SK-N-SH treated with all-trans-retinoic acid at 6 μM for 48 hours (cell line): ENCODE measurements at regions not wholly inside any gene's neighbourhood (a gene's known extent, or its start where the extent isn't known, plus 50 kb on each side); places are given as distances from the start of the nearest gene placed in this dataset.
"Not testable (repeated sequence)": the region's sequence is repeated elsewhere in the genome, so short reads cannot be mapped to it uniquely, and the experiment has no call there.

ENCODE experiments used
- ATAC-seq: fragments of 200-7000 bp; cut with Tn5 transposase; 3 replicates; pipeline ENCODE4 v1.9.1; 2020; ENCODE audit warnings: mild to moderate bottlenecking, moderate library complexity
- BACH2 ChIP-seq: fragments of 250-450 bp; sonication (Bioruptor Pico); IDR thresholded peaks from 2 replicates; pipeline ENCODE4 v1.9.0; 2021; ENCODE audit warnings: mild to moderate bottlenecking, borderline replicate concordance
- CREB5 ChIP-seq: fragments of 250-450 bp; sonication (Bioruptor Pico); IDR thresholded peaks from 2 replicates; pipeline ENCODE4 v1.5.1; 2020; ENCODE audit warnings: low read depth, mild to moderate bottlenecking, moderate library complexity
- CSDC2 ChIP-seq: fragments of 250-450 bp; sonication (Bioruptor Pico); IDR thresholded peaks from 2 replicates; pipeline ENCODE4 v1.5.0; 2020; ENCODE audit warnings: mild to moderate bottlenecking, moderate library complexity
- ESRRG ChIP-seq: fragments of 250-450 bp; sonication (Bioruptor Pico); IDR thresholded peaks from 2 replicates; pipeline ENCODE4 v1.6.1; 2021; ENCODE audit warnings: mild to moderate bottlenecking
- OSR1 ChIP-seq: fragments of 250-450 bp; sonication (Bioruptor Pico); IDR thresholded peaks from 2 replicates; pipeline ENCODE4 v1.8.0; 2022; ENCODE audit warnings: moderate library complexity, mild to moderate bottlenecking, inconsistent platforms
- POU6F1 ChIP-seq: fragments of 250-450 bp; sonication (Bioruptor Pico); IDR thresholded peaks from 2 replicates; pipeline ENCODE4 v1.8.0; 2021; ENCODE audit warnings: low read depth, mild to moderate bottlenecking, moderate library complexity, borderline replicate concordance
- RARB ChIP-seq: fragments of 250-450 bp; sonication (Bioruptor Pico); IDR thresholded peaks from 2 replicates; pipeline ENCODE4 v1.8.0; 2021; ENCODE audit warnings: mild to moderate bottlenecking, moderate library complexity
- SNAI2 ChIP-seq: fragments of 250-450 bp; sonication (Bioruptor Pico); IDR thresholded peaks from 2 replicates; pipeline ENCODE4 v1.5.0; 2020; ENCODE audit warnings: mild to moderate bottlenecking, moderate library complexity
- ZC3H10 ChIP-seq: fragments of 250-450 bp; sonication (Bioruptor Pico); IDR thresholded peaks from 2 replicates; pipeline ENCODE4 v1.5.1; 2021; ENCODE audit warnings: mild to moderate bottlenecking, moderate library complexity
- ZFP3 ChIP-seq: fragments of 250-450 bp; sonication (Bioruptor Pico); IDR thresholded peaks from 2 replicates; pipeline ENCODE4 v1.5.0; 2020; ENCODE audit warnings: mild to moderate bottlenecking, moderate library complexity
- ZFP30 ChIP-seq: fragments of 450-650 bp; formaldehyde crosslinking; IDR thresholded peaks from 2 replicates; pipeline ENCODE4 v1.5.0; 2022; ENCODE audit warnings: mild to moderate bottlenecking, moderate library complexity
- ZNF565 ChIP-seq: fragments of 450-650 bp; formaldehyde crosslinking; conservative IDR thresholded peaks from 2 replicates; pipeline ENCODE4 v1.5.0; 2020; ENCODE audit warnings: low read depth, mild to moderate bottlenecking, moderate library complexity
- TF ChIP-seq, protein P1 (sequence below): fragments of 250-450 bp; sonication (Bioruptor Pico); IDR thresholded peaks from 2 replicates; pipeline ENCODE4 v1.8.0; 2020; ENCODE audit warnings: mild to moderate bottlenecking, moderate library complexity, borderline replicate concordance
- TF ChIP-seq, protein P2 (sequence below): fragments of 250-450 bp; sonication (Bioruptor Pico); IDR thresholded peaks from 2 replicates; pipeline ENCODE4 v1.5.0; 2020; ENCODE audit warnings: mild to moderate bottlenecking, moderate library complexity
- TF ChIP-seq, protein P3 (sequence below): fragments of 250-450 bp; sonication (Bioruptor Pico); IDR thresholded peaks from 2 replicates; pipeline ENCODE4 v1.5.1; 2021; ENCODE audit warnings: mild to moderate bottlenecking, moderate library complexity

GRCh38 chr5:87210076-87210475 lies 57.6 kb upstream of the RASA1 start:
- TF ChIP-seq POU6F1 (CRISPR knock-in tag) (no peak), CSDC2 (no peak), BACH2 (CRISPR knock-in tag) (no peak), ESRRG (CRISPR knock-in tag) (no peak), CREB5 (CRISPR knock-in tag) (no peak), ZFP30 (CRISPR knock-in tag) (no peak), ZFP3 (CRISPR knock-in tag) (no peak), SNAI2 (no peak)
- TF ChIP-seq, protein P1, sequence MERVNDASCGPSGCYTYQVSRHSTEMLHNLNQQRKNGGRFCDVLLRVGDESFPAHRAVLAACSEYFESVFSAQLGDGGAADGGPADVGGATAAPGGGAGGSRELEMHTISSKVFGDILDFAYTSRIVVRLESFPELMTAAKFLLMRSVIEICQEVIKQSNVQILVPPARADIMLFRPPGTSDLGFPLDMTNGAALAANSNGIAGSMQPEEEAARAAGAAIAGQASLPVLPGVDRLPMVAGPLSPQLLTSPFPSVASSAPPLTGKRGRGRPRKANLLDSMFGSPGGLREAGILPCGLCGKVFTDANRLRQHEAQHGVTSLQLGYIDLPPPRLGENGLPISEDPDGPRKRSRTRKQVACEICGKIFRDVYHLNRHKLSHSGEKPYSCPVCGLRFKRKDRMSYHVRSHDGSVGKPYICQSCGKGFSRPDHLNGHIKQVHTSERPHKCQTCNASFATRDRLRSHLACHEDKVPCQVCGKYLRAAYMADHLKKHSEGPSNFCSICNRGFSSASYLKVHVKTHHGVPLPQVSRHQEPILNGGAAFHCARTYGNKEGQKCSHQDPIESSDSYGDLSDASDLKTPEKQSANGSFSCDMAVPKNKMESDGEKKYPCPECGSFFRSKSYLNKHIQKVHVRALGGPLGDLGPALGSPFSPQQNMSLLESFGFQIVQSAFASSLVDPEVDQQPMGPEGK (CRISPR knock-in tag): no peak
- TF ChIP-seq, protein P2, sequence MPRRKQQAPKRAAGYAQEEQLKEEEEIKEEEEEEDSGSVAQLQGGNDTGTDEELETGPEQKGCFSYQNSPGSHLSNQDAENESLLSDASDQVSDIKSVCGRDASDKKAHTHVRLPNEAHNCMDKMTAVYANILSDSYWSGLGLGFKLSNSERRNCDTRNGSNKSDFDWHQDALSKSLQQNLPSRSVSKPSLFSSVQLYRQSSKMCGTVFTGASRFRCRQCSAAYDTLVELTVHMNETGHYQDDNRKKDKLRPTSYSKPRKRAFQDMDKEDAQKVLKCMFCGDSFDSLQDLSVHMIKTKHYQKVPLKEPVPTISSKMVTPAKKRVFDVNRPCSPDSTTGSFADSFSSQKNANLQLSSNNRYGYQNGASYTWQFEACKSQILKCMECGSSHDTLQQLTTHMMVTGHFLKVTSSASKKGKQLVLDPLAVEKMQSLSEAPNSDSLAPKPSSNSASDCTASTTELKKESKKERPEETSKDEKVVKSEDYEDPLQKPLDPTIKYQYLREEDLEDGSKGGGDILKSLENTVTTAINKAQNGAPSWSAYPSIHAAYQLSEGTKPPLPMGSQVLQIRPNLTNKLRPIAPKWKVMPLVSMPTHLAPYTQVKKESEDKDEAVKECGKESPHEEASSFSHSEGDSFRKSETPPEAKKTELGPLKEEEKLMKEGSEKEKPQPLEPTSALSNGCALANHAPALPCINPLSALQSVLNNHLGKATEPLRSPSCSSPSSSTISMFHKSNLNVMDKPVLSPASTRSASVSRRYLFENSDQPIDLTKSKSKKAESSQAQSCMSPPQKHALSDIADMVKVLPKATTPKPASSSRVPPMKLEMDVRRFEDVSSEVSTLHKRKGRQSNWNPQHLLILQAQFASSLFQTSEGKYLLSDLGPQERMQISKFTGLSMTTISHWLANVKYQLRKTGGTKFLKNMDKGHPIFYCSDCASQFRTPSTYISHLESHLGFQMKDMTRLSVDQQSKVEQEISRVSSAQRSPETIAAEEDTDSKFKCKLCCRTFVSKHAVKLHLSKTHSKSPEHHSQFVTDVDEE: no peak
- peak; percentile 24; the same call in 2 of the 3 replicates for ATAC-seq

GRCh38 chr5:87210743-87211142 lies 56.9 kb upstream of the RASA1 start:
- no peak for ATAC-seq

DNA sequence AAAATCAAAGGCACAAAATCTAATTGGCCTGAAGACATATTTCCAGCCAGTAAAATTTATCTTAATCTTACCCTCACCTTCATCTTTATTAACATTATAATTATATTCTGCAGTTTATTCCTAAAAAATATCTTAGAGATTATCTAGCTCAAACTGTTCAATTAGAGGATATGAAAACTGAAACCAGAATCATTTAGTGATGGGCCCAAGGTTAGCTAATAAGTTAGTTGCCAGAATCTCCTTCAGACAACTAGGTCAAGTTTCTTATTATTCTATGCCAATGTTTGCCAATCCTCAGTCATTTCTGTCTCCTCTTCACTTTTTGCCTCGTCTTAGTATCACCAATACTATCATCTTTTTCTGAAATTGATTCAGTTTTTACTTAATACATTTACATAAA lies 56.0 kb upstream of the RASA1 start:
- no peak for TF ChIP-seq RARB (CRISPR knock-in tag)
- TF ChIP-seq CSDC2: no peak
- ATAC-seq: no peak

More at GRCh38 chr5:87210743-87211142, 56.9 kb upstream of the RASA1 start:
- TF ChIP-seq, protein P1 (CRISPR knock-in tag): no peak
- no peak for TF ChIP-seq ZC3H10 (CRISPR knock-in tag)
- TF ChIP-seq, protein P3, sequence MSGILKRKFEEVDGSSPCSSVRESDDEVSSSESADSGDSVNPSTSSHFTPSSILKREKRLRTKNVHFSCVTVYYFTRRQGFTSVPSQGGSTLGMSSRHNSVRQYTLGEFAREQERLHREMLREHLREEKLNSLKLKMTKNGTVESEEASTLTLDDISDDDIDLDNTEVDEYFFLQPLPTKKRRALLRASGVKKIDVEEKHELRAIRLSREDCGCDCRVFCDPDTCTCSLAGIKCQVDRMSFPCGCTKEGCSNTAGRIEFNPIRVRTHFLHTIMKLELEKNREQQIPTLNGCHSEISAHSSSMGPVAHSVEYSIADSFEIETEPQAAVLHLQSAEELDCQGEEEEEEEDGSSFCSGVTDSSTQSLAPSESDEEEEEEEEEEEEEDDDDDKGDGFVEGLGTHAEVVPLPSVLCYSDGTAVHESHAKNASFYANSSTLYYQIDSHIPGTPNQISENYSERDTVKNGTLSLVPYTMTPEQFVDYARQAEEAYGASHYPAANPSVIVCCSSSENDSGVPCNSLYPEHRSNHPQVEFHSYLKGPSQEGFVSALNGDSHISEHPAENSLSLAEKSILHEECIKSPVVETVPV (CRISPR knock-in tag): no peak
- no peak for TF ChIP-seq ZNF565 (CRISPR knock-in tag)
- TF ChIP-seq OSR1 (CRISPR knock-in tag): no peak

DNA sequence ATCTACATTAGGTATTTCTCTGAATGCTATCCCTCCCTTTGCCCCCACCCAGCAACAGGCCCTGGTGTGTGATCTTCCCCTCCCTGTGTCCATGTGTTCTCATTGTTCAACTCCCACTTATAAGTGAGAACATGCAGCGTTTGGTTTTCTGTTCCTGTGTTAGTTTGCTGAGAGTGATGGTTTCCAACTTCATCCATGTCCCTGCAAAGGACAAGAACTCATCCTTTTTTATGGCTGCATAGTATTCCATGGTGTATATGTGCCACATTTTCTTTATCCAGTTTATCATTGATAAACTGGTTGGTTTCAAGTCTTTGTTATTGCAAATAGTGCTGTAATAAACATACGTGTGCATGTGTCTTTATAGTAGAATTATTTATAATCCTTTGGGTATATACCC lies 55.5 kb upstream of the RASA1 start:
- not testable (repeated sequence) for ATAC-seq

- not testable (repeated sequence) for ATAC-seq
Measured at GRCh38 chr5:87217480-87217879, 50.2 kb upstream of the RASA1 start.
